SK-N-SH (cell line): ENCODE measurements at regions not wholly inside any gene's neighbourhood (a gene's known extent, or its start where the extent isn't known, plus 50 kb on each side); places are given as distances from the start of the nearest gene placed in this dataset.

ENCODE experiments used
- CTCF ChIA-PET: fragments of 300-600, 350-600 bp; formaldehyde crosslinking; extraction: SDS; loops from one replicate; lab custom pipeline; 2021; lab: Yijun Ruan, JAX
- POLR2A ChIA-PET: fragments of 350-600 bp; sonication (Branson Sonifier 250); formaldehyde crosslinking; extraction: SDS; loops from one replicate; lab custom pipeline; 2020; ENCODE audit warnings: antibody characterized with exemption, inconsistent platforms; lab: Yijun Ruan, JAX
- DNase-seq: peaks from one replicate; pipeline ENCODE4 v3.0.0; 2012
- H2AFZ ChIP-seq: fragments of 200-600 bp; sonication (generic); 2 replicates; pipeline ENCODE4 v1.8.1; 2016; ENCODE audit warnings: antibody characterized with exemption, mild to moderate bottlenecking, low read depth
- H3F3A ChIP-seq: fragments of 200-600 bp; sonication (generic); replicated peaks from 2 replicates; pipeline ENCODE3; 2016; ENCODE audit warnings: antibody characterized with exemption, mild to moderate bottlenecking; ENCODE audit not compliant: insufficient read depth
- H3K27ac ChIP-seq, 2 experiments: fragments of 200-500 bp in 1 of 2; fragments of 200-600 bp in 1 of 2; sonication (Bioruptor generic) in 1 of 2; sonication (generic), shearing (Covaris generic) in 1 of 2; 2 replicates each; pipeline versions ENCODE4 v1.5.1 to v1.6.1; 2014 to 2016; ENCODE audit warnings: low read depth in 2 of 2, inconsistent platforms in 1 of 2, low read length in 1 of 2, mild to moderate bottlenecking in 1 of 2, mixed read lengths in 1 of 2
- H3K27me3 ChIP-seq: fragments of 200-600 bp; sonication (generic), shearing (Covaris generic); 2 replicates; pipeline ENCODE4 v1.6.1; 2016; ENCODE audit warnings: mixed run types; ENCODE audit not compliant: insufficient read depth
- H3K36me3 ChIP-seq, 2 experiments: fragments of 200-500 bp in 1 of 2; fragments of 200-600 bp in 1 of 2; sonication (Bioruptor generic) in 1 of 2; sonication (generic) in 1 of 2; replicated peaks in 1 of 2; 2 replicates each; pipeline versions ENCODE3 to v1.5.1; 2014 to 2016; ENCODE audit warnings: low read length in 1 of 2, mild to moderate bottlenecking in 1 of 2; ENCODE audit not compliant: insufficient read depth in 2 of 2, control insufficient read depth in 1 of 2
- H3K4me1 ChIP-seq, 2 experiments: fragments of 200-500 bp in 1 of 2; fragments of 200-600 bp in 1 of 2; sonication (Bioruptor generic) in 1 of 2; sonication (generic), shearing (Covaris generic) in 1 of 2; 2 replicates each; pipeline versions ENCODE4 v1.5.1 to v1.6.1; 2014 to 2016; ENCODE audit warnings: low read depth in 1 of 2, low read length in 1 of 2, mixed run types in 1 of 2; ENCODE audit not compliant: insufficient read depth in 2 of 2, control insufficient read depth in 1 of 2
- H3K4me2 ChIP-seq: fragments of 200-600 bp; sonication (generic), shearing (Covaris generic); 2 replicates; pipeline ENCODE4 v1.6.1; 2017; ENCODE audit warnings: mixed run types
- H3K4me3 ChIP-seq, 2 experiments: fragments of 200-500 bp in 1 of 2; fragments of 200-600 bp in 1 of 2; sonication (Bioruptor generic) in 1 of 2; sonication (generic), shearing (Covaris generic) in 1 of 2; 2 replicates each; pipeline versions ENCODE4 v1.5.1 to v1.8.1; 2014 to 2016; ENCODE audit warnings: low read depth in 2 of 2, inconsistent platforms in 1 of 2, low read length in 1 of 2, mild to moderate bottlenecking in 1 of 2, mixed read lengths in 1 of 2, moderate library complexity in 1 of 2
- H3K79me2 ChIP-seq: fragments of 200-600 bp; sonication (generic); 2 replicates; pipeline ENCODE4 v1.8.1; 2017; ENCODE audit warnings: mild to moderate bottlenecking; ENCODE audit not compliant: insufficient read depth
- H3K9ac ChIP-seq: fragments of 200-600 bp; sonication (generic); 2 replicates; pipeline ENCODE4 v1.6.1; 2017; ENCODE audit warnings: mixed run types
- H3K9me2 ChIP-seq: fragments of 200-600 bp; sonication (generic); 2 replicates; pipeline ENCODE4 v1.6.1; 2017; ENCODE audit warnings: mixed run types
- H3K9me3 ChIP-seq: fragments of 200-600 bp; sonication (generic); 2 replicates; pipeline ENCODE4 v1.6.1; 2017; ENCODE audit warnings: mixed run types, mild to moderate bottlenecking, moderate library complexity
- H4K20me1 ChIP-seq: fragments of 200-600 bp; sonication (generic); 2 replicates; pipeline ENCODE4 v1.6.1; 2017; ENCODE audit warnings: mild to moderate bottlenecking, mixed run types; ENCODE audit not compliant: insufficient read depth
- CHD2 ChIP-seq: fragments of 150-350 bp; IDR thresholded peaks from 2 replicates; pipeline ENCODE4 v1.6.1; 2018; ENCODE audit warnings: low read length; ENCODE audit not compliant: partially characterized antibody
- FOXJ3 ChIP-seq: sonication (generic); formaldehyde crosslinking; IDR thresholded peaks from 2 replicates; pipeline ENCODE4 v1.5.1; 2020; ENCODE audit warnings: mild to moderate bottlenecking, missing genetic modification reagents
- GABPA ChIP-seq: IDR thresholded peaks from 2 replicates; pipeline ENCODE4 v1.4.0; 2012; ENCODE audit warnings: low read depth, mild to moderate bottlenecking
- GATA2 ChIP-seq: sonication (generic); formaldehyde crosslinking; IDR thresholded peaks from 2 replicates; pipeline ENCODE4 v1.5.0; 2020; ENCODE audit warnings: mild to moderate bottlenecking, missing genetic modification reagents
- JUND ChIP-seq: IDR thresholded peaks from 2 replicates; pipeline ENCODE4 v1.4.0; 2012
- MAX ChIP-seq: IDR thresholded peaks from 2 replicates; pipeline ENCODE4 v1.4.0; 2012; ENCODE audit warnings: low read depth
- MEF2A ChIP-seq: IDR thresholded peaks from 2 replicates; pipeline ENCODE4 v1.4.0; 2012; ENCODE audit warnings: low read depth, borderline replicate concordance
- MXI1 ChIP-seq: IDR thresholded peaks from 2 replicates; pipeline ENCODE4 v1.6.1; 2012; ENCODE audit warnings: mild to moderate bottlenecking, low read depth, low read length, improper control_type of control experiment
- NRF1 ChIP-seq: IDR thresholded peaks from 2 replicates; pipeline ENCODE4 v1.6.1; 2012; ENCODE audit warnings: low read depth, mild to moderate bottlenecking, low read length
- POLR2AphosphoS5 ChIP-seq: IDR thresholded peaks from 2 replicates; pipeline ENCODE4 v1.6.1; 2012; ENCODE audit warnings: low read depth, low read length
- RAD21 ChIP-seq: IDR thresholded peaks from 2 replicates; pipeline ENCODE4 v1.6.1; 2012; ENCODE audit warnings: mild to moderate bottlenecking, low read length
- REST ChIP-seq: IDR thresholded peaks from 2 replicates; pipeline ENCODE4 v1.6.1; 2012; ENCODE audit warnings: mild to moderate bottlenecking, low read depth, low read length, moderate library complexity
- RFX5 ChIP-seq: IDR thresholded peaks from 2 replicates; pipeline ENCODE4 v1.6.1; 2012; ENCODE audit warnings: mild to moderate bottlenecking, improper control_type of control experiment, low read length
- RXRA ChIP-seq: IDR thresholded peaks from 2 replicates; pipeline ENCODE4 v1.4.0; 2012; ENCODE audit warnings: low read depth, mild to moderate bottlenecking, borderline replicate concordance
- TEAD4 ChIP-seq: IDR thresholded peaks from 2 replicates; pipeline ENCODE4 v1.4.0; 2012; ENCODE audit warnings: mild to moderate bottlenecking, borderline replicate concordance; ENCODE audit not compliant: insufficient read depth
- USF2 ChIP-seq: fragments of 150-350 bp; IDR thresholded peaks from 2 replicates; pipeline ENCODE4 v1.6.1; 2017; ENCODE audit warnings: antibody characterized with exemption, low read length, low read depth, borderline replicate concordance
- WGBS: methylation state at CpG from one replicate; pipeline ENCODE4 v1.1.6; 2017; ENCODE audit warnings: low lambda C conversion rate; 5-methylcytosine and 5-hydroxymethylcytosine counted together
- TF ChIP-seq, protein P1 (sequence below): fragments of 150-350 bp; IDR thresholded peaks from 2 replicates; pipeline ENCODE4 v1.6.1; 2016; ENCODE audit warnings: mild to moderate bottlenecking, low read depth, low read length
- TF ChIP-seq, protein P2 (sequence below): IDR thresholded peaks from 2 replicates; pipeline ENCODE4 v1.4.0; 2012; ENCODE audit warnings: low read depth, borderline replicate concordance
- TF ChIP-seq, protein P3 (sequence below): fragments of 200-600 bp; sonication (generic); IDR thresholded peaks from 2 replicates; pipeline ENCODE4 v1.6.1; 2017; ENCODE audit warnings: antibody characterized with exemption, mild to moderate bottlenecking, moderate library complexity

DNA sequence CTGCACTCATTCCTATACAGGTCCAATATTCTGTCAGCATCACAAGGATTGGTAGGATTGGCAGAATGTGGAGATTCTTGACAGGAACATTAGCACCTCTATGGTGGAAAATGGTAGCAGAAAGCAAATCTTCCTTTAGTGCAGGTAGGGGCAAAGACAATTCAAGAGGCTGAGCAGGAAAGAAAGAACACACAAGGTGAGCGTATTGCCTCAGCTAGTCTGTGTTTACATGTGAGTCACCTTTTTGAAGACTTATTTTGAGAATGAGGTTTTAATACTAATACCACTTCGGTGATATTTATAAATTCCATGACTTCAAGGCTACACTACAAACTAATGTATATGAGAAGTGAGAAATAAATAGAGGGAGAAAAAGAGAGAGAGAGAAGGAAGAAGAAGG lies 717.0 kb downstream of the BRINP1 start:
- ChIA-PET POLR2A (no interaction called here), CTCF (no interaction called here)
- Histone ChIP-seq H3K4me2 (no peak overlapping the region), H3K36me3 (no peaks in the 10 kb centered on the region), H3K4me1 (no peaks in the 10 kb centered on the region), H3K9me3 (no peaks in the 10 kb centered on the region), H4K20me1 (no peaks in the 10 kb centered on the region), H3K79me2 (no peaks in the 10 kb centered on the region), H3F3A (no peaks in the 10 kb centered on the region), H2AFZ (no peak overlapping the region), H3K4me3 (no peak overlapping the region), H3K9me2 (no peaks in the 10 kb centered on the region), H3K9ac (no peak overlapping the region), H3K27me3 (no peaks in the 10 kb centered on the region), H3K27ac (no peak overlapping the region)
- DNase-seq, result no peak
- 15% methylated on average over 2 of the region's 2 CpGs for WGBS
- TF ChIP-seq GABPA (no peak), RXRA (no peak), JUND (no peak), CHD2 (no peak), FOXJ3 (CRISPR knock-in tag) (no peak), POLR2AphosphoS5 (no peak), MEF2A (no peak), NRF1 (no peak), RAD21 (no peak)
- TF ChIP-seq, protein P1, sequence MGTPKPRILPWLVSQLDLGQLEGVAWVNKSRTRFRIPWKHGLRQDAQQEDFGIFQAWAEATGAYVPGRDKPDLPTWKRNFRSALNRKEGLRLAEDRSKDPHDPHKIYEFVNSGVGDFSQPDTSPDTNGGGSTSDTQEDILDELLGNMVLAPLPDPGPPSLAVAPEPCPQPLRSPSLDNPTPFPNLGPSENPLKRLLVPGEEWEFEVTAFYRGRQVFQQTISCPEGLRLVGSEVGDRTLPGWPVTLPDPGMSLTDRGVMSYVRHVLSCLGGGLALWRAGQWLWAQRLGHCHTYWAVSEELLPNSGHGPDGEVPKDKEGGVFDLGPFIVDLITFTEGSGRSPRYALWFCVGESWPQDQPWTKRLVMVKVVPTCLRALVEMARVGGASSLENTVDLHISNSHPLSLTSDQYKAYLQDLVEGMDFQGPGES, result no peak
- TF ChIP-seq, protein P2, sequence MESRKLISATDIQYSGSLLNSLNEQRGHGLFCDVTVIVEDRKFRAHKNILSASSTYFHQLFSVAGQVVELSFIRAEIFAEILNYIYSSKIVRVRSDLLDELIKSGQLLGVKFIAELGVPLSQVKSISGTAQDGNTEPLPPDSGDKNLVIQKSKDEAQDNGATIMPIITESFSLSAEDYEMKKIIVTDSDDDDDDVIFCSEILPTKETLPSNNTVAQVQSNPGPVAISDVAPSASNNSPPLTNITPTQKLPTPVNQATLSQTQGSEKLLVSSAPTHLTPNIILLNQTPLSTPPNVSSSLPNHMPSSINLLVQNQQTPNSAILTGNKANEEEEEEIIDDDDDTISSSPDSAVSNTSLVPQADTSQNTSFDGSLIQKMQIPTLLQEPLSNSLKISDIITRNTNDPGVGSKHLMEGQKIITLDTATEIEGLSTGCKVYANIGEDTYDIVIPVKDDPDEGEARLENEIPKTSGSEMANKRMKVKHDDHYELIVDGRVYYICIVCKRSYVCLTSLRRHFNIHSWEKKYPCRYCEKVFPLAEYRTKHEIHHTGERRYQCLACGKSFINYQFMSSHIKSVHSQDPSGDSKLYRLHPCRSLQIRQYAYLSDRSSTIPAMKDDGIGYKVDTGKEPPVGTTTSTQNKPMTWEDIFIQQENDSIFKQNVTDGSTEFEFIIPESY, result no peak

DNA sequence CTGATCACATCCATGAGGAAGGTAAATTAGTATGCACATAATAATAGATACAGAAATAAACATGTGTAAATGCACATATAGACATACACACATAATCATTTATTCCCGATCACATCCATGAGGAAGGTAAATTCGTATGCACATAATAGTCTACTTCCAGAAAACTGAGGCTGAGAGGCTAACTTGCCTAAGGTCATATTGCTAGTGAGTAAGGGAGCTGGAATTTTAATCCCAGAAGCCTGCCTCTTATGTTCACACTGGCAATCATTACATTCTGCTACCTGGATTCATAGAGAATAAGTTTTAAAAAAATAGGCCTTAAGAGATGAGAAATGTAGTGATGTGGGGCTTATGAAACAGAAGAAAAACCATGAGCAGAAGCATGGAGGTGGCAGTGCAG lies 716.3 kb downstream of the BRINP1 start:
- H3K4me3 ChIP-seq, result no peak overlapping the region
- no peaks in the 10 kb centered on the region for H3K9me2 ChIP-seq
- no peak overlapping the region for H3K4me2 ChIP-seq
- H3K79me2 ChIP-seq, result no peaks in the 10 kb centered on the region
- WGBS, result 45% methylated on average over 2 of the region's 2 CpGs
- CTCF ChIA-PET, result no interaction called here
- no peak for DNase-seq
- H3K9me3 ChIP-seq, result no peaks in the 10 kb centered on the region
- no peaks in the 10 kb centered on the region for H3K36me3 ChIP-seq
- H3K4me1 ChIP-seq, result no peaks in the 10 kb centered on the region
- H3K27ac ChIP-seq, result no peak overlapping the region
- H3F3A ChIP-seq, result no peaks in the 10 kb centered on the region
- H3K27me3 ChIP-seq, result no peaks in the 10 kb centered on the region
- POLR2A ChIA-PET, result no interaction called here
- H2AFZ ChIP-seq, result no peak overlapping the region
- no peaks in the 10 kb centered on the region for H4K20me1 ChIP-seq
- H3K9ac ChIP-seq, result no peak overlapping the region
- TF ChIP-seq RFX5 (no peak), MAX (no peak), FOXJ3 (CRISPR knock-in tag) (no peak), USF2 (no peak), TEAD4 (no peak), JUND (no peak), REST (no peak), NRF1 (no peak), GATA2 (CRISPR knock-in tag) (no peak), POLR2AphosphoS5 (no peak), MXI1 (no peak), RXRA (no peak)
- TF ChIP-seq, protein P3, sequence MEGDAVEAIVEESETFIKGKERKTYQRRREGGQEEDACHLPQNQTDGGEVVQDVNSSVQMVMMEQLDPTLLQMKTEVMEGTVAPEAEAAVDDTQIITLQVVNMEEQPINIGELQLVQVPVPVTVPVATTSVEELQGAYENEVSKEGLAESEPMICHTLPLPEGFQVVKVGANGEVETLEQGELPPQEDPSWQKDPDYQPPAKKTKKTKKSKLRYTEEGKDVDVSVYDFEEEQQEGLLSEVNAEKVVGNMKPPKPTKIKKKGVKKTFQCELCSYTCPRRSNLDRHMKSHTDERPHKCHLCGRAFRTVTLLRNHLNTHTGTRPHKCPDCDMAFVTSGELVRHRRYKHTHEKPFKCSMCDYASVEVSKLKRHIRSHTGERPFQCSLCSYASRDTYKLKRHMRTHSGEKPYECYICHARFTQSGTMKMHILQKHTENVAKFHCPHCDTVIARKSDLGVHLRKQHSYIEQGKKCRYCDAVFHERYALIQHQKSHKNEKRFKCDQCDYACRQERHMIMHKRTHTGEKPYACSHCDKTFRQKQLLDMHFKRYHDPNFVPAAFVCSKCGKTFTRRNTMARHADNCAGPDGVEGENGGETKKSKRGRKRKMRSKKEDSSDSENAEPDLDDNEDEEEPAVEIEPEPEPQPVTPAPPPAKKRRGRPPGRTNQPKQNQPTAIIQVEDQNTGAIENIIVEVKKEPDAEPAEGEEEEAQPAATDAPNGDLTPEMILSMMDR, result no peak
